ENCODE measurements at regions not wholly inside any gene's neighbourhood (a gene's known extent, or its start where the extent isn't known, plus 50 kb on each side); places are given as distances from the start of the nearest gene placed in this dataset.
A peak's percentile ranks its signal among the peaks of the same experiment; 100 is the strongest.

GRCh38 chr5:97365918-97366317 lies 182.9 kb upstream of the RIOK2 start:
- H3K4me1 ChIP-seq (ENCODE audit: control insufficient read depth in 1 of 2, insufficient read depth in 2 of 2, low read length in 2 of 2) = no peaks in the 10 kb centered on the region

GRCh38 chr5:97375959-97376358 lies 192.9 kb upstream of the RIOK2 start:
- no peak for DNase-seq
- intact Hi-C loops (cut with DNase I) = no loop called here
- ATAC-seq (ENCODE audit: low FRiP score) = no peak
- H3K27me3 ChIP-seq (ENCODE audit: control insufficient read depth in 1 of 2, insufficient read depth in 2 of 2, low read length in 1 of 2) = no peaks in the 10 kb centered on the region
- H3K27ac ChIP-seq (ENCODE audit: low read depth in 1 of 2, low read length in 2 of 2) = no peak overlapping the region
- H3K9me3 ChIP-seq (ENCODE audit: control insufficient read depth, low read length) = no peaks in the 10 kb centered on the region
- no peaks in the 10 kb centered on the region for H3K36me3 ChIP-seq (ENCODE audit: control insufficient read depth in 1 of 2, insufficient read depth in 2 of 2, low read length in 1 of 2)
- no peak overlapping the region for H3K4me3 ChIP-seq (ENCODE audit: low read length in 2 of 2)
- no peaks in the 10 kb centered on the region for H3K4me1 ChIP-seq (ENCODE audit: control insufficient read depth in 1 of 2, insufficient read depth in 2 of 2, low read length in 2 of 2)

More at GRCh38 chr5:97365918-97366317, 182.9 kb upstream of the RIOK2 start:
- no peaks in the 10 kb centered on the region for H3K27me3 ChIP-seq (ENCODE audit: control insufficient read depth in 1 of 2, insufficient read depth in 2 of 2, low read length in 1 of 2)
- no peak overlapping the region for H3K27ac ChIP-seq (ENCODE audit: low read depth in 1 of 2, low read length in 2 of 2)
- H3K4me3 ChIP-seq (ENCODE audit: low read length in 2 of 2) = no peak overlapping the region
- ATAC-seq (ENCODE audit: low FRiP score) (no peak), DNase-seq (no peak)
- intact Hi-C loops (cut with DNase I) = no loop called here
- 53 to 69% methylated on average over 4 of the region's 4 CpGs for WGBS, 2 donors
- no peaks in the 10 kb centered on the region for H3K9me3 ChIP-seq (ENCODE audit: control insufficient read depth, low read length)
- no peaks in the 10 kb centered on the region for H3K36me3 ChIP-seq (ENCODE audit: control insufficient read depth in 1 of 2, insufficient read depth in 2 of 2, low read length in 1 of 2)

DNA sequence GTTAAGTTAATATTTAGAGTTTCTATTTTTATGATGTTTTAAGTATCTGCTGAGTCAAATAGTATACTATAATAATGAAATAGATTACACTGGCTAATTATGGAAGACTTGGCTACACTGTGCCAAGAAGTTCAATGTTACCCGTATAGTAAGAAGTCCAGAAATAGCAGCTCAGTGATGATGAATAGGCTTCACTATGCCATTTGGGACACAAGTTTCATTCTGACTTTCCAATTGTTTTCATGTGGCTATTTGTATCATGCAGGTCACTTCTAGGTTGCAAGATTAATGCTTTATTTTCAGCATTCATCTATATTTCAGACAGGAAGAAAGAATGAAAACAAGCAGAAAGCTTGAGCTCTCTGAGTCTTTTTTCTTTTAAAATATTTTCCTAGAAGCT lies 194.5 kb upstream of the RIOK2 start:
- ATAC-seq (ENCODE audit: low FRiP score) (no peak), DNase-seq (no peak)
- Histone ChIP-seq H3K9me3 (ENCODE audit: control insufficient read depth, low read length) (no peaks in the 10 kb centered on the region), H3K36me3 (ENCODE audit: control insufficient read depth in 1 of 2, insufficient read depth in 2 of 2, low read length in 1 of 2) (no peaks in the 10 kb centered on the region), H3K4me1 (ENCODE audit: control insufficient read depth in 1 of 2, insufficient read depth in 2 of 2, low read length in 2 of 2) (no peaks in the 10 kb centered on the region), H3K4me3 (ENCODE audit: low read length in 2 of 2) (no peak overlapping the region), H3K27me3 (ENCODE audit: control insufficient read depth in 1 of 2, insufficient read depth in 2 of 2, low read length in 1 of 2) (no peaks in the 10 kb centered on the region), H3K27ac (ENCODE audit: low read depth in 1 of 2, low read length in 2 of 2) (no peak overlapping the region)
- intact Hi-C loops (cut with DNase I) = no loop called here
- 2 to 8% methylated on average over 1 of the region's 1 CpG for WGBS, 2 donors

- Histone ChIP-seq H3K4me3 (ENCODE audit: low read length in 2 of 2) (no peak overlapping the region), H3K4me1 (ENCODE audit: control insufficient read depth in 1 of 2, insufficient read depth in 2 of 2, low read length in 2 of 2) (no peaks in the 10 kb centered on the region), H3K27ac (ENCODE audit: low read depth in 1 of 2, low read length in 2 of 2) (no peak overlapping the region), H3K36me3 (ENCODE audit: control insufficient read depth in 1 of 2, insufficient read depth in 2 of 2, low read length in 1 of 2) (no peaks in the 10 kb centered on the region), H3K9me3 (ENCODE audit: control insufficient read depth, low read length) (no peaks in the 10 kb centered on the region), H3K27me3 (ENCODE audit: control insufficient read depth in 1 of 2, insufficient read depth in 2 of 2, low read length in 1 of 2) (no peaks in the 10 kb centered on the region)
- 81 to 89% methylated on average over 1 of the region's 1 CpG for WGBS, 2 donors
- intact Hi-C loops (cut with DNase I) = no loop called here
- ATAC-seq (ENCODE audit: low FRiP score) = no peak
- DNase-seq = no peak
Observed at GRCh38 chr5:97383996-97384395, 200.9 kb upstream of the RIOK2 start.

DNA sequence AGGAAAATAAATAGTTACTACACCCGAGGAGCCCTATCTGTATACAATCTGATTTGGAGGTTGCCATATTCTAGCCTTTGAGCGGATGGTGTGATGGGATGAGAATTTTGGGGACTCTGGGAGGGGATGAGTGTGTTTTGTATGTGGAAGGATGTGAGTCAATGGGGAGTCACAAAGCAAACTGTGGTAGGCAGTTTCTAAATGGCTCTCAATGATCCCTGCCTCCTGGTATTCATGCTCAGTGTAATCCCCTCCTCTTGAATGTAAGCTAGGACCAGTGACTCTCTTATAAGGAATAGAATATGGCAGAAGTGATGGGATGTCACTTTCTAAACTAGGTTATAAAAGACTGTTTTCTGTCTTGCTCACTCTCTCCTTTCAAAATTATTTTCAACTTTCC lies 205.7 kb upstream of the RIOK2 start:
- Histone ChIP-seq H3K27me3 (ENCODE audit: control insufficient read depth in 1 of 2, insufficient read depth in 2 of 2, low read length in 1 of 2) (no peaks in the 10 kb centered on the region), H3K36me3 (ENCODE audit: control insufficient read depth in 1 of 2, insufficient read depth in 2 of 2, low read length in 1 of 2) (no peaks in the 10 kb centered on the region), H3K4me1 (ENCODE audit: control insufficient read depth in 1 of 2, insufficient read depth in 2 of 2, low read length in 2 of 2) (no peaks in the 10 kb centered on the region), H3K4me3 (ENCODE audit: low read length in 2 of 2) (no peak overlapping the region), H3K27ac (ENCODE audit: low read depth in 1 of 2, low read length in 2 of 2) (no peak overlapping the region), H3K9me3 (ENCODE audit: control insufficient read depth, low read length) (no peaks in the 10 kb centered on the region)
- ATAC-seq (ENCODE audit: low FRiP score) (no peak), DNase-seq (no peak)
- intact Hi-C loops (cut with DNase I) = no loop called here
- 61 to 80% methylated on average over 2 of the region's 2 CpGs for WGBS, 2 donors

DNA sequence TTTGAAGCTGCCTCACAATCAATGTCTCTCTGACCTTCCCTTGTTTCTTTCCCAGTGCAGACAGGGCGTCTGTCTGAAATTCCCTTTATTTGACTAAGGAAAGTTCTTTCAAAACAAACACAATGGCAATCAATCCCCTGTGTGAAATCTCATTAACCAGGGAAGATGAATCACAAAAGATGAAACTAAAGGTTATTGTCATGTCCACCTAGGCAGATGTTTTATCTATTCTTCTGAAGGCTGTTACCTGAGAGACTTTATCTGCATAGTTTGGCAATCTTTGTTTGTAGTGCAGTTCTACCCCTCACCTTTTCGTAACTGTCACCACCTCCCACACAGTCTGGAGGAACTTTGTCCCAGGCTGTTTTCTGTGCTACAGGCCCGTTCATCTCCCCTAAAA lies 217.5 kb upstream of the RIOK2 start:
- no peak for ATAC-seq (ENCODE audit: low FRiP score)
- intact Hi-C loops (cut with DNase I) = no loop called here
- H3K4me3 ChIP-seq (ENCODE audit: low read length in 2 of 2) = no peak overlapping the region

GRCh38 chr5:97405941-97406340 lies 222.9 kb upstream of the RIOK2 start:
- intact Hi-C loops (cut with DNase I) = no loop called here
- Histone ChIP-seq H3K9me3 (ENCODE audit: control insufficient read depth, low read length) (no peaks in the 10 kb centered on the region), H3K4me1 (ENCODE audit: control insufficient read depth in 1 of 2, insufficient read depth in 2 of 2, low read length in 2 of 2) (no peaks in the 10 kb centered on the region), H3K27ac (ENCODE audit: low read depth in 1 of 2, low read length in 2 of 2) (no peak overlapping the region), H3K36me3 (ENCODE audit: control insufficient read depth in 1 of 2, insufficient read depth in 2 of 2, low read length in 1 of 2) (no peaks in the 10 kb centered on the region), H3K4me3 (ENCODE audit: low read length in 2 of 2) (no peak overlapping the region), H3K27me3 (ENCODE audit: control insufficient read depth in 1 of 2, insufficient read depth in 2 of 2, low read length in 1 of 2) (no peaks in the 10 kb centered on the region)
- no peak for ATAC-seq (ENCODE audit: low FRiP score)
- WGBS, 2 donors = 89 to 92% methylated on average over 9 of the region's 9 CpGs
- no peak for DNase-seq

More for the DNA sequence above, 217.5 kb upstream of the RIOK2 start:
- no peaks in the 10 kb centered on the region for H3K27me3 ChIP-seq (ENCODE audit: control insufficient read depth in 1 of 2, insufficient read depth in 2 of 2, low read length in 1 of 2)
- H3K27ac ChIP-seq (ENCODE audit: low read depth in 1 of 2, low read length in 2 of 2) = no peak overlapping the region
- DNase-seq = no peak
- H3K9me3 ChIP-seq (ENCODE audit: control insufficient read depth, low read length) = no peaks in the 10 kb centered on the region
- no peaks in the 10 kb centered on the region for H3K4me1 ChIP-seq (ENCODE audit: control insufficient read depth in 1 of 2, insufficient read depth in 2 of 2, low read length in 2 of 2)
- no peaks in the 10 kb centered on the region for H3K36me3 ChIP-seq (ENCODE audit: control insufficient read depth in 1 of 2, insufficient read depth in 2 of 2, low read length in 1 of 2)
- WGBS, 2 donors = 40 to 42% methylated on average over 3 of the region's 3 CpGs

DNA sequence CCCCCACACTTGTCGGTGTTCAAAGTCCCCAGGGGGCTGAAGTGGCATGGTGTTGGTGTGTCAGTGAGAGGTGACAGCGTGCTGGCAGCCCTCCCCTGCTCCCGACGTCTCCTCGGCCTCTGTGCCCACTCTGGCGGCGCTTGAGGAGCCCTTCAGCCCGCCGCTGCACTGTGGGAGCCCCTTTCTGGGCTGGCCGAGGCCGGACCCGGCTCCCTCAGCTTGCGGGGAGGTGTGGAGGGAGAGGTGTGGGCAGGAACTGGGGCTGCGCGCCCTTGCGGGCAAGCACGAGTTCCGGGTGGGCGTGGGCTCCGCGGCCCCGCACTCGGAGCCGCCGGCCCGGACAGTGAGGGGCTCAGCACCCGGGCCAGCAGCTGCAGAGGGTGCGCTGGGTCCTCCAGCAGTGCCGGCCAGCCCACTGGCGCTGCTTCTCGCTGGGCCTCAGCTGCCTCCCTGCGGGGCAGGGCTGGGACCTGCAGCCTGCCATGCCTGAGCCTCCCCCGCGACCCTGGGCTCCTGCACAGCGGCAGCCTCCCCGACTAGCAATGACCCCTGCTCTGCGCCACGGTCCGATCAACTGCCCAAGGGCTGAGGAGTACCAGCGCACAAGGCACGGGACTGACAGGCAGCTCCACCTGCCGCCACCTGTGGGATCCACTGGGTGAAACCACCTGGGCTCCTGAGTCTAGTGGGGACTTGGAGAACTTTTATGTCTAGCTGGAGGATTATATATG lies 224.1 kb upstream of the RIOK2 start:
- H3K9me3 ChIP-seq (ENCODE audit: control insufficient read depth, low read length) = no peaks in the 10 kb centered on the region
- intact Hi-C loops (cut with DNase I) = no loop called here
- H3K27ac ChIP-seq (ENCODE audit: low read depth in 1 of 2, low read length in 2 of 2) = no peak overlapping the region
- DNase-seq (peak in 1 of 2 donors; percentile 77), ATAC-seq (ENCODE audit: low FRiP score) (peak; percentile 29)
- no peaks in the 10 kb centered on the region for H3K36me3 ChIP-seq (ENCODE audit: control insufficient read depth in 1 of 2, insufficient read depth in 2 of 2, low read length in 1 of 2)
- no peak overlapping the region for H3K4me3 ChIP-seq (ENCODE audit: low read length in 2 of 2)
- WGBS, 2 donors = 93 to 95% methylated on average over 32 to 42 of the region's 42 CpGs
- no peaks in the 10 kb centered on the region for H3K4me1 ChIP-seq (ENCODE audit: control insufficient read depth in 1 of 2, insufficient read depth in 2 of 2, low read length in 2 of 2)
- H3K27me3 ChIP-seq (ENCODE audit: control insufficient read depth in 1 of 2, insufficient read depth in 2 of 2, low read length in 1 of 2) = no peaks in the 10 kb centered on the region

DNA sequence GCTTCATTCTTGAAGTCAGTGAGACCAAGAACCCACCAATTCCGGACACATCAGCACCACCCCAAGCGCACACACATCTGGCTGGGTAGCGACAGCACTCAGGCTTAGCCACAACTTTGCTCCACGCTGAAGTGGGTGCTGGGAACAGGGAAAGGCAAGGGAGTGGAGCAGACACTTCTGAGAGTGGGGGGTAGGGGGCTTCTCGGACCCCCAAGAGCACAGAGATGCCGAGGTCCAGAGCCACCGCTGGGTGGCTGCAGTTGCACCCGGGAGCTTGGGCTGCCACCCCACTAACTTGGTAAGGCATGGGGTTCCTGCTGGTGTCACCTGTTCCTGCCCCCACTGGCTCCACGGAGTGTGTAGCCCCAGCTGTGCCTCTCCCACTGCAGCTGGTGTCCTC lies 225.3 kb upstream of the RIOK2 start:
- no peak overlapping the region for H3K4me3 ChIP-seq (ENCODE audit: low read length in 2 of 2)
- H3K27ac ChIP-seq (ENCODE audit: low read depth in 1 of 2, low read length in 2 of 2) = no peak overlapping the region
- H3K4me1 ChIP-seq (ENCODE audit: control insufficient read depth in 1 of 2, insufficient read depth in 2 of 2, low read length in 2 of 2) = no peaks in the 10 kb centered on the region
- ATAC-seq (ENCODE audit: low FRiP score) (peak; percentile 30), DNase-seq (no peak)
- intact Hi-C loops (cut with DNase I) = no loop called here
- H3K9me3 ChIP-seq (ENCODE audit: control insufficient read depth, low read length) = no peaks in the 10 kb centered on the region
- no peaks in the 10 kb centered on the region for H3K36me3 ChIP-seq (ENCODE audit: control insufficient read depth in 1 of 2, insufficient read depth in 2 of 2, low read length in 1 of 2)
- 80 to 84% methylated on average over 9 of the region's 9 CpGs for WGBS, 2 donors
- H3K27me3 ChIP-seq (ENCODE audit: control insufficient read depth in 1 of 2, insufficient read depth in 2 of 2, low read length in 1 of 2) = no peaks in the 10 kb centered on the region

Measured in aorta (tissue), 5 donors.